ENCODE measurements at regions not wholly inside any gene's neighbourhood (a gene's known extent, or its start where the extent isn't known, plus 50 kb on each side); places are given as distances from the start of the nearest gene placed in this dataset.
"Not testable (repeated sequence)": the region's sequence is repeated elsewhere in the genome, so short reads cannot be mapped to it uniquely, and the experiment has no call there.

DNA sequence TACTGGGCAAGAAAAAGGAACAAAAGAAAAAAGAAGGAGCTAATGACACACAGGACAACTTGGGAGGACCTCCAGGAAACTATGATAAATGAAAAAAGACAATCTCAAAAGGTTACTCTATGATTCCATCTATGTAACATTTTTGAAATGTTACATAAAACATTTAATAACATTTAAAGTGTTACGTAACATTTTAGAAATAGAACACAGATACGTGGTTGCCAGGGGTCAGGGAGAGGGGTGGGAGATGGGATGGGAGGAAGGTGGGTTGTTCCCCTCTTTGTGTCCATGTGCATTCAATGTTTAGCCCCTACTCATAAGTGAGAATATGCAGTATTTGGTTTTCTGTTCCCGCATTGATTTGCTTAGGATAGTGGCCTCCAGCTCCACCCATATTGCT, 116.6 kb downstream of the C16orf95 start:
- peaks cover 5% of the 10 kb centered on the region for H3K9me3 Mint-ChIP-seq
- no peak overlapping the region for H3K4me3 Mint-ChIP-seq
- no peaks in the 10 kb centered on the region for H3K4me1 Mint-ChIP-seq
- H3K27ac Mint-ChIP-seq, result no peak overlapping the region
- peaks cover 4% of the 10 kb centered on the region for H3K27me3 Mint-ChIP-seq
- no peaks in the 10 kb centered on the region for H3K36me3 Mint-ChIP-seq

DNA sequence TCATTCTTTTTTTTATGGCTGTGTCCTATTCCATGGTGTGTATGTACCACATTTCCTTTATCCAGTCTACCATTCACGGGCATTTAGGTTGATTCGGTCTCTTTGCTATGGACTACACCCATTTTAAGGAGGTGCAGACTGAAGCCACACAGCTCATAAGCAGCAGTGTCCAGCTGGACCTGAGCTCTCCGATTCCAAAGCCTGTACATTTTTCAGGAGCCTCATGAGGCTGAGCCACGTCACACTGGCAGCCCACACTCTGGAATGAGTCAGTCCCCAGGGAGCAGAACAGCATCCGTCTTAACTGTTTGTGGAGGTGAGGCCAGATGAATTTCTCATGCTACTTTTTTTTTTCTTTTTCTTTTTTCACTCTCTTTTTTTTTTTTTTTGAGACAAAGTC, 116.1 kb downstream of the C16orf95 start:
- Mint-ChIP-seq H3K27me3 (peaks cover 4% of the 10 kb centered on the region), H3K27ac (no peak overlapping the region), H3K4me3 (no peak overlapping the region), H3K9me3 (peaks cover 5% of the 10 kb centered on the region), H3K36me3 (no peaks in the 10 kb centered on the region), H3K4me1 (no peaks in the 10 kb centered on the region)

DNA sequence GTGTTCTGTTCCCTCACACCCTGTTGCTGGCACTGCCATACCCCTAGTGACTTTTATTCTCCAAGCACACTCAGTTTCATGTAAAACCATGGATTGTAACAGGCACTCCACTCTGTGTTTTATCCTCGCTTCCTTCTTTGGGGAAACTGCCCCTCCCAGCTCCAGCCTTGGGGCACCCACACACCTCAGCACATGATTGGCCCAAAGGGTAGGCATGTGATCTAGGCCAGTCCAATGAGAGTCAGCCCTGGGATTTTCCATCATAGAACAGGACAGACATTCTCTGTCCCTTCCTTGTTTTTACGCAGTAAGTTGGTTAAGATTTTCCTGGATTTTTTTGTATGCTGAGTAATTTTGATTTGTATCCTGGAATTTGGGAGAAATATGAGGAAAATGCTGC, 115.4 kb downstream of the C16orf95 start:
- Mint-ChIP-seq H3K27me3 (peaks cover 4% of the 10 kb centered on the region), H3K4me1 (no peaks in the 10 kb centered on the region), H3K36me3 (no peaks in the 10 kb centered on the region), H3K4me3 (no peak overlapping the region), H3K9me3 (peaks cover 5% of the 10 kb centered on the region), H3K27ac (no peak overlapping the region)

DNA sequence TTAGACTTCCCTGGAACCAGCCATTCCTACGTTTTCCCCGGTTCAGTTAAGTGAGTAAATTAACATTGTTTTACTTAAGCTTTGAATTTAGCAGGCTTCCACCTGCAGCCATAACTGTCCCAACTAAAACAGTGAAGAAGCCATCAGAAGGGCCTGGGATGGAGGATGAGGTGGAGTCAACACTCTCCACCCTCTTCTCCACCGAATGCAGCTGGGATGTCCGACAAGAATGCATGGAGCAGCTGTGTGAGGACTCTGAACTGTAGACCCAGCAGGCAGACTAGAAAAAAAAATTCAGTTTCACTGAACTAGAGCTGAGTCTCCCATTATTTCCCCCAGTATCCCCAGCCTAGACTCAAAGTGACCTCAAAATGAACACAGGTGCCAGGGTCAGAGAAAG, 114.8 kb downstream of the C16orf95 start:
- no peaks in the 10 kb centered on the region for H3K36me3 Mint-ChIP-seq
- H3K27me3 Mint-ChIP-seq, result peaks cover 4% of the 10 kb centered on the region
- H3K4me3 Mint-ChIP-seq, result no peak overlapping the region
- peaks cover 5% of the 10 kb centered on the region for H3K9me3 Mint-ChIP-seq
- no peaks in the 10 kb centered on the region for H3K4me1 Mint-ChIP-seq
- no peak overlapping the region for H3K27ac Mint-ChIP-seq

DNA sequence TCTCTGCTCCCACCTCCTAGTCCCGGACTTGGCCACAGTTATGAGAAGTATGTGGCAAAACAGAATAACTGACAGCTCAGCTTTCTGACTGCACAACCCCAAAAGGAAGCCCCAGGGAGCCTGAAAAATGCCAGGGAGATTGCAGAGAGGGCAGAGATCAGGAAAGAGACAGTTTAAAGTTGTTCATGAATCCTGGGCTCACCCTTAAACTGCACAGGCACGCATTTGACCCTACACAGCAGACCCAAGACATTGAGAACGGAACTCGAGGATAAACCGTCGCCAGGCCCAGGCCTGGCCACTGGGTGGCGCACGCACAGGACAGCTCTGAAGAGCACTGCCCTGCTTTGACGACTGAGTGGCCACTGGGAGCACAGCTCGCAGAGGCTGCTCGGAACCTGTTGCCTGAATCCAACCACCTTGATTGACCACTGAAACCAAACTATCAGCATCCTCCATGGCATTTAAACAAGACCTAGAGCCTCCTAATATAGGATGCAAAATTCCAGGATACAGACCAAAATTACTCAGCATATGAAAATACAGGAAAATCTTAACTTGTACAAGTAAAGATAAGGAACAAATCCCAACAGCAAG, 114.0 kb downstream of the C16orf95 start:
- Mint-ChIP-seq H3K4me3 (no peak overlapping the region), H3K9me3 (peaks cover 5% of the 10 kb centered on the region), H3K4me1 (no peaks in the 10 kb centered on the region), H3K27ac (no peak overlapping the region), H3K27me3 (peaks cover 4% of the 10 kb centered on the region), H3K36me3 (no peaks in the 10 kb centered on the region)

DNA sequence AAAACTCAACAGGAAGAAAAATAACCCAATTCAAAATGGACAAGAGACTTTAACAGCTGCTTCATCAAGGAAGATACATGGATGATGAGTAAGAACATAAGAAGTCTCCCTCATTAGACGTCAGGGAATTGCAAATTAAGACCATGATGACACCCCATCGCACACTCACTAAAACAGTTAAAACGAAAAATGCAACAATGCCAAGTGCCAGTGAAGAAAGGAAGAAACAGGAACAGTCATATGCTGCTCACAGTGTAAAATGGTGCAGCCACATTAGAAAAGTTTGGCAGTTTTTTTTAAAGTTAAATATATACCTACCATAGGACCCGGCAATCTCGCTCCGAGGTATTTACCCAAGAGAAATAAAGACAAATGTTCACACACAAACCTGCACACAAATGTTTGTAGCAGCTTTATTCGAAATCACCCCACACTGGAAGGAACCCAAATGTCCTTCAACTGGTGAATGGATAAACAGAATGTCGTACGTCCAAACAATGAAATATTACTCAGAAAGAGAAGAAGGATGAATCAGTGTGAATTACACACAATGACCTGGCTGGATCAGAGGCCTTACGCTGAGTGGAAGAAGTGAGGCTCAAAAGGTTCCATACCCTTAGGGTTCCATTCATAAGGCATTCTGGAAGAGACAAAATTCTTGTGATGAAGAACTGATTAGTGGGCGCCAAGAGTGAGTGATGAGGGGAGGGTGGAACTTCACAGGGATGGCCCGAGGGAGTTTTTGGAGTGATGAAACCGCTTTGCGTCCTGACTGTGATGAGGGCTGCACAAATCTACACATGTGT, 110.3 kb downstream of the C16orf95 start:
- H3K9me3 Mint-ChIP-seq, result no peaks in the 10 kb centered on the region
- H3K36me3 Mint-ChIP-seq, result no peaks in the 10 kb centered on the region

DNA sequence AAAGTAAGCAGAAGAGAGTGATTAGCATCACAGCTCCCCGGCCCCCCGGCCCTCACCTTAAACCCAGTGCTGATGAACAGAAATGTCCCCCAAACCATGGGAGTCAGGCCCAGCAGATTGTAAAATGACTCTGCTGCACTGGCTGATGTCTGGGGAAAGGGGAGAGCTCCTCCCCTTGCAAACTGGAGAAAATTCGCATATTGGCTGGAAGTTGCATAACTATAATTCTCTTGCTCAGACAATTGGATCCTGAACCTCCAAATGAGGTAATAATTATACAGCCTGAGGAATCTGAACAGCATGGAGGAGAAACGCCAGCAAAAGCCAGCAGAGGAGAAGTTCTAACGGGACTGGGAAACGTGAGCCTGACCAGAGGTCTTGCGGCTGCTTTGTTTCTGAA, 109.7 kb downstream of the C16orf95 start:
- H3K36me3 Mint-ChIP-seq, result no peaks in the 10 kb centered on the region
- no peaks in the 10 kb centered on the region for H3K4me1 Mint-ChIP-seq
- no peak overlapping the region for H3K4me3 Mint-ChIP-seq
- no peaks in the 10 kb centered on the region for H3K27me3 Mint-ChIP-seq
- H3K27ac Mint-ChIP-seq, result no peak overlapping the region
- H3K9me3 Mint-ChIP-seq, result no peaks in the 10 kb centered on the region

More for the DNA sequence above, 110.3 kb downstream of the C16orf95 start:
- no peak overlapping the region for H3K27ac Mint-ChIP-seq
- no peaks in the 10 kb centered on the region for H3K4me1 Mint-ChIP-seq
- H3K27me3 Mint-ChIP-seq, result no peaks in the 10 kb centered on the region
- H3K4me3 Mint-ChIP-seq, result no peak overlapping the region

DNA sequence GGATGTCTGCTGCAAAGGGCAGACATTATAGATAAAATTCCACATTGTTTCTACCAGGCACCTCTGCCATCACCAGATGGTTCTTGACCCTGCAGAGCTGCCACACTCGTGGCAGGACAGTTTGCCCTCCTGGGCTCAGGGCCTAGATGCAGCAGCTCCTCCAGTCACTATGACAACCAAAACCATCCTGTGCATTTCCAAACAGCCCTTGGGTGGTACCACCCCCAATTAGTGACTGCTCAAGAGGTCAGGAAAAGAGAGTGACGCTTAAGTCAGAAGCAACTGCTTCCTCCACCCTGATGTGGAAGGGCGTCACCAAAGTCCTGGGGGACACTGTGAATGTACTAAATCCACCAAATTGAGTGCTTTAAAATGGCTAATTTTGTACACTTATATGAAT, 109.2 kb downstream of the C16orf95 start:
- H3K27me3 Mint-ChIP-seq, result no peaks in the 10 kb centered on the region
- no peak overlapping the region for H3K27ac Mint-ChIP-seq
- no peaks in the 10 kb centered on the region for H3K36me3 Mint-ChIP-seq
- H3K9me3 Mint-ChIP-seq, result no peaks in the 10 kb centered on the region
- H3K4me3 Mint-ChIP-seq, result no peak overlapping the region
- no peaks in the 10 kb centered on the region for H3K4me1 Mint-ChIP-seq

DNA sequence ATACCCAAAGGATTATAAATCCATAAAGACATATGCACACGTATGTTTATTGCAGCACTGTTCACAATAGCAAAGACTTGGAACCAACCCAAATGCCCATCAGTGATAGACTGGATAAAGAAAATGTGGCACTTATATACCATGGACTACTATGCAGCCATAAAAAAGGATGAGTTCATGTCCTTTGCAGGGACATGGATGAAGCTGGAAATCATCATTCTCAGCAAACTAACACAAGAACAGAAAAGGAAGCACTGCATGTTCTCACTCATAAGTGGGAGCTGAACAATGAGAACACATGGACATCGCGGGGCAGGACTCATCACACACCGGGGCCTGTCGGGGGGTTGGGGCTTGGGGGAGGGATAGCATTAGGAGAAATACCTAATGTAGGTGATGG, 108.2 kb downstream of the C16orf95 start:
- H3K36me3 Mint-ChIP-seq, H3K9me3 Mint-ChIP-seq, H3K27ac Mint-ChIP-seq, H3K4me1 Mint-ChIP-seq, H3K4me3 Mint-ChIP-seq, H3K27me3 Mint-ChIP-seq: not testable (repeated sequence)

DNA sequence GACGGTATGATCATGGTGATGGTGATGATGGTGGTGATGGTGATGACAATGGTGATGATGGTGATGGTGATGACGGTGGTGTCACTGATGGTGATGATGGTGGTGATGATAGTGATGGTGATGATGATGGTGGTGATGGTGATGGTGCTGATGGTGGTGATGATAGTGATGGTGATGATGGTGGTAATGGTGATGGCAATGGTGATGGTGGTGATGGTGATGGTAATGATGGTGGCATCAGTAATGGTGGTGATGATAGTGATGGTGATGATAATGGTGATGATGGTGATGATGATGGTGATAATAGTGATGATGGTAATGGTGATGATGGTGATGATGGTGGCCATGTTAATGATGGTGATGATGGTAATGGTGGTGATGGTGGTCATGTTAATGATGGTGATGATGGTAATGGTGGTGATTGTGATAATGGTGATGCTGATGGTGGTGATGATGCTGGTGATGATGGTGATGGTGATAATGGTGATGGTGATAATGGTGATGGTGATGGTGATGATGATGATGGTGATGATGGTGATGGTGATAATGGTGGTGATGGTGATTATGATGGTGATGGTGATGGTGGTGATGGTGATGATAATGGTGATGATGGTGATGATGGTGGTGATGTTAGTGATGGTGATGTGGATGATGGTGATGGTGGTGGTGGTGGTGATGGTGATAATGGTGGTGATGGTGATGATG, 107.2 kb downstream of the C16orf95 start:
- no peaks in the 10 kb centered on the region for H3K27me3 Mint-ChIP-seq

DNA sequence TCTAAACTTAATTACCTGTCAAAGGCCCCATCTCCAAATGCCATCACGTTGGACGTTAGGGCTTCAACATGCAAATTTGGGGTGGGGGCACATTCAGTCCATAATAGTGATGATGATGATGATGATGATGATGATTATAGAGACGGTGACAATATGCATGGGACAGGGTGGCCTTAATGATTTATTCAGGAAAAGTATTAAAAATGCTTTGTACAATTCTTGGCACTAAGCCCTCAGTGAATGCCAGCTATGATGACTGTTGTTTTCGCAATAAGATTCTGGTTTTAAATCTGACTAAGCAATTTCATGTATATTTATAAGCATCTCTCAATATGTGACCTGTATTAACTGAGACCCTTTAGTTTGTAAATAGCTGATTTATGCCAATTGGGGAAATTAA, 106.3 kb downstream of the C16orf95 start:
- H3K27ac Mint-ChIP-seq, result no peak overlapping the region
- no peaks in the 10 kb centered on the region for H3K4me1 Mint-ChIP-seq
- H3K9me3 Mint-ChIP-seq, result no peaks in the 10 kb centered on the region

More for the DNA sequence above, 107.2 kb downstream of the C16orf95 start:
- Mint-ChIP-seq H3K27ac (no peak overlapping the region), H3K4me1 (no peaks in the 10 kb centered on the region), H3K4me3 (no peak overlapping the region), H3K9me3 (no peaks in the 10 kb centered on the region), H3K36me3 (no peaks in the 10 kb centered on the region)

DNA sequence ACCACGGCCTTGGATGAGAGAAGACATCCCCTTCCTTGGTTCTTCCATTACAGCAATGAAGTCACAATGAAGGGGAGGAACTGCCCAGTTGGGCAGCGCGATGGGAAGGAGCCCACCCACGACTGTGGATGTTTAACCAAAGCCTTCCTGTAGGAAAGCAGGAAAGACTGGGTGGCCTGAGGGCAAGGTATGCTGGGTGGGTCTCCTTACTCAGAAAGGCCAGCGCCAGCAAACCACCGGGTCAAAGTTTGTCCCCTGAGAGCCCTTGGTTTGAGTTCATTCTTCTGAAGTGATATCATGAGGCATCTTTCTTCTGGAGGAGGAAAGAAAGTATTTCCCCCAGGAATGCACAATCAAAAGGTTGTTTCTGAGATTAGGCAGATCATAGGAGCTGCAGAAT, 105.2 kb downstream of the C16orf95 start:
- Mint-ChIP-seq H3K36me3 (no peaks in the 10 kb centered on the region), H3K4me3 (no peak overlapping the region), H3K4me1 (no peaks in the 10 kb centered on the region)

More for the DNA sequence above, 106.3 kb downstream of the C16orf95 start:
- H3K4me3 Mint-ChIP-seq, result no peak overlapping the region
- no peaks in the 10 kb centered on the region for H3K36me3 Mint-ChIP-seq
- H3K27me3 Mint-ChIP-seq, result no peaks in the 10 kb centered on the region

DNA sequence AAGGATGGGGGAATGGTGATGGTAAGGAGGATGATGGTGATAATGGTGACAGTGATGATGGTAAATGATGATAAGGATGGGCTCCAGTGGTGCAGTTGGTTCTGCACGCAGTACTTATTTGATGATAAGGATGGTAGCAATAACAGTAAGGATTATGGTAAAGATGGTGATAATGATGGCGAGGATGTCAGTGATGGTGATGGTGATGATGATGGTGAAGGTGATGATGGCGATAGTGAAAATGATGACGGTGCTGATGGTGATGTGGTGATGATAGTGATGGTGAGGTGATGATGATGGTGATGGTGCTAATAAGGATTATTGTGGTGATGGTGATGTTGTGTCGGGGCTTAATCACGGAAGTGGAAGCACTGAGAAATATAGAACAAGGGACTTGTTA, 103.7 kb downstream of the C16orf95 start:
- no peaks in the 10 kb centered on the region for H3K36me3 Mint-ChIP-seq
- H3K4me1 Mint-ChIP-seq, result no peaks in the 10 kb centered on the region
- no peaks in the 10 kb centered on the region for H3K9me3 Mint-ChIP-seq
- no peak overlapping the region for H3K4me3 Mint-ChIP-seq
- H3K27ac Mint-ChIP-seq, result no peak overlapping the region
- H3K27me3 Mint-ChIP-seq, result no peaks in the 10 kb centered on the region

More for the DNA sequence above, 105.2 kb downstream of the C16orf95 start:
- Mint-ChIP-seq H3K27me3 (no peaks in the 10 kb centered on the region), H3K27ac (no peak overlapping the region), H3K9me3 (no peaks in the 10 kb centered on the region)

DNA sequence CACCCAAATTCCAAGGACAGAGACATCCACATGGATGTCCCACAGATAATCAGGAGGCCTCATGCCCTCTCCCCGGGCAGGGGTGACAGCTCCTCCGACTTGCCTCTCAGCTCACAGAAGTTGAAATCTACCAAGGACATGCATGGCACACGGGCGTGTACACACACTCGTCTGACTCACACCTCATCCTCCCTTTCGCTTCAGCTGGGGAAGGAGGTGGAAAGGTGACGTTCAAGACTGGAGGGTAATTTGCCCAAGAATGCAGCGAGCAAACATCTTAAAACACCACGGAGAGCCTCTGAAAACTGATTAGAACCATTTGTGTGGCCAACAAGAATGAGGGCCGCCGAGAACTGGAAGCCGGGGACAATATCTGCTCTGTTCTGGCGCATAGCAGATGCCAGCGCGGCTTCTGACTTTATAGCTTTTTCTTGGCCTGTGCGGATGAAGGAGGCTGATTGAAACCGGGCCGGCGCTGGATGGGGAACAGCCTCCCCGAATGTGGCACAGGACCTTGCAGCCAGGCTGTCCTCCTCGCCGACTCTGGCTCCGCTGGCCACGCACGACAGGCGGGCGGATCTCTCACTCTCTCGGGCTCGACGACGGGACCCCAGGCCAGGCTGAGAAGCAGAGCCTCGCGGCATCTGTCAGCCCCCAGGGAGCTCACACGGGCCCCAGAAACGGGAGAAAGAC, 100.9 kb downstream of the C16orf95 start:
- Mint-ChIP-seq H3K9me3 (no peaks in the 10 kb centered on the region), H3K36me3 (no peaks in the 10 kb centered on the region), H3K4me3 (no peak overlapping the region), H3K27ac (no peak overlapping the region), H3K27me3 (no peaks in the 10 kb centered on the region), H3K4me1 (no peaks in the 10 kb centered on the region)

DNA sequence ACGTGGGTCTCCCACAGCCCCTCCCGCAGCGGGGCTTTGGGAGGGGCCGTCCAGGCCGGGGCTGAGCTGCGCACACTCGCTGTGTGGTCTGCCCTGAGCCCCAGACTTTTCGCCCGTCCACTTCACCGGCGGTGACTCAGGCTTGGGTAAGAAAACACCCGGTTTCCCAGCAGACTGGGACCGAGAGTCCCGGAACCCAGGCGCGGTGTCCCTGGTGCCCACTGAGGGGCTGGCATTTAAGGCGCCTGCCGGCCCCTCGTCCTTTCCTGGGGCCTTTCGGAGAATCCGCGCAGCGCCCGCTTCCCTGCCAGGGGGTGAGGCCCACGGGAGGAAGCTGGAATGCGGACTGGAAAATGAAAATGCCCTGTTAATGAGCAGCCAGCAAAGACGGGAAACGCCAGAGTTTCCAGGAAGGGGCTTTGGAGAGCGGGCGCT, 100.3 kb downstream of the C16orf95 start:
- Mint-ChIP-seq H3K4me1 (no peaks in the 10 kb centered on the region), H3K27ac (no peak overlapping the region), H3K27me3 (no peaks in the 10 kb centered on the region), H3K9me3 (no peaks in the 10 kb centered on the region), H3K4me3 (no peak overlapping the region), H3K36me3 (no peaks in the 10 kb centered on the region)

DNA sequence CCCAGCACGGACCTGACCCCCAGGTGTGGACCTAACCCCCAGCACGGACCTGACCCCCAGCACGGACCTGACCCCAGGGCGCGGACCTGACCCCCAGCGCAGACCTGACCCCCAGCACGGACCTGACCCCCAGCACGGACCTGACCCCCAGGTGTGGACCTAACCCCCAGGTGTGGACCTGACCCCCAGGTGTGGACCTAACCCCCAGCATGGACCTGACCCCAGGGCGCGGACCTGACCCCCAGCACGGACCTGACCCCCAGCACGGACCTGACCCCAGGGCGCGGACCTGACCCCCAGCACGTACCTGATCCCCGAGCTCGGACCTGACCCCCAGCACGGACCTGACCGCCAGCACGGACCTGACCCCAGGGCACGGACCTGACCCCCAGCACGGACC, 99.4 kb downstream of the C16orf95 start:
- H3K4me3 Mint-ChIP-seq, H3K36me3 Mint-ChIP-seq, H3K27ac Mint-ChIP-seq, H3K27me3 Mint-ChIP-seq, H3K4me1 Mint-ChIP-seq, H3K9me3 Mint-ChIP-seq: not testable (repeated sequence)

Measured in activated naive CD4-positive, alpha-beta T cell treated with anti-CD3 and anti-CD28 coated beads, Interleukin-2, amount 50 U/mL, for 24 hours (primary cell).